RWPE1 (cell line): ENCODE measurements at regions not wholly inside any gene's neighbourhood (a gene's known extent, or its start where the extent isn't known, plus 50 kb on each side); places are given as distances from the start of the nearest gene placed in this dataset.

Experiments used
- CTCF ChIA-PET: fragments of 350-600 bp; sonication (Branson Sonifier 250); formaldehyde crosslinking; extraction: SDS; loops from one replicate; lab custom pipeline; 2021; lab: Yijun Ruan, JAX
- POLR2A ChIA-PET: fragments of 400-600 bp; formaldehyde crosslinking; extraction: SDS; loops from one replicate; lab custom pipeline; 2020; ENCODE audit warnings: antibody characterized with exemption; ENCODE audit not compliant: low non-redundant PET; lab: Yijun Ruan, JAX
- DNase-seq: peaks from one replicate; pipeline ENCODE4 v3.0.0; 2012; ENCODE audit warnings: low spot score
- H3K27ac ChIP-seq: fragments of 450-650 bp; 2 replicates; pipeline ENCODE4 v1.5.1; 2017
- CTCF ChIP-seq: fragments of 450-650 bp; conservative IDR thresholded peaks from 2 replicates; pipeline ENCODE4 v1.5.1; 2017; ENCODE audit warnings: low read depth, mild to moderate bottlenecking

- H3K27ac ChIP-seq: no peak overlapping the region
- POLR2A ChIA-PET: no interaction called here
- no peak for TF ChIP-seq CTCF
- DNase-seq: no peak
- CTCF ChIA-PET: interaction anchor here (1.8 kb wide), 1 partner anchor 12 kb away, joined by 5 read pairs; no protein-coding TSS in a partner anchor
Observed at GRCh38 chr9:34887841-34888240, 70.2 kb upstream of the PHF24 start.

- ChIA-PET CTCF (no interaction called here), POLR2A (no interaction called here)
- DNase-seq: peak; percentile 34
- no peak for TF ChIP-seq CTCF
- no peak overlapping the region for H3K27ac ChIP-seq
Observed at GRCh38 chr9:34884747-34885189, 73.3 kb upstream of the PHF24 start.

- DNase-seq: no peak
- ChIA-PET CTCF (no interaction called here), POLR2A (no interaction called here)
- no peak for TF ChIP-seq CTCF
- no peak overlapping the region for H3K27ac ChIP-seq
Observed at GRCh38 chr9:34876096-34876495, 82.0 kb upstream of the PHF24 start.

- DNase-seq: no peak
- ChIA-PET CTCF (interaction anchor here (0.6 to 1.5 kb wide), 6 partner anchors 109 to 329 kb away, joined by 3 to 7 read pairs (median 4); no protein-coding TSS in a partner anchor), POLR2A (no interaction called here)
- peak; percentile 69 for TF ChIP-seq CTCF
- no peak overlapping the region for H3K27ac ChIP-seq
Observed at GRCh38 chr9:34869390-34869789, 88.7 kb upstream of the PHF24 start.

- TF ChIP-seq CTCF: no peak
Observed at GRCh38 chr9:34866614-34867013, 91.5 kb upstream of the PHF24 start.

GRCh38 chr9:34863426-34863825 is 94.7 kb upstream of the PHF24 start:
- POLR2A ChIA-PET: no interaction called here
- no peak for TF ChIP-seq CTCF
- DNase-seq: no peak
- H3K27ac ChIP-seq: no peak overlapping the region
- CTCF ChIA-PET: interaction anchor here (0.5 kb wide), 1 partner anchor 59 kb away, joined by 3 read pairs; no protein-coding TSS in a partner anchor

More at GRCh38 chr9:34866614-34867013, 91.5 kb upstream of the PHF24 start:
- no peak for DNase-seq
- no peak overlapping the region for H3K27ac ChIP-seq
- POLR2A ChIA-PET: no interaction called here
- CTCF ChIA-PET: interaction anchor here (1.6 kb wide), 1 partner anchor 127 kb away, joined by 3 read pairs; no protein-coding TSS in a partner anchor
